CD4-positive, CD25-positive, alpha-beta regulatory T cell (primary cell): ENCODE measurements at regions not wholly inside any gene's neighbourhood (a gene's known extent, or its start where the extent isn't known, plus 50 kb on each side); places are given as distances from the start of the nearest gene placed in this dataset.

ENCODE experiments used
- ATAC-seq, 2 donors: fragments of 150-1000 bp; cut with Tn5 transposase; one replicate each; pipeline ENCODE4 v1.10.0; 2021; ENCODE audit warnings: low read depth in 2 of 2, moderate number of reproducible peaks in 2 of 2, moderate library complexity in 1 of 2
- DNase-seq, 3 donors: peaks; one replicate each; pipeline versions ENCODE4 v3.0.0 to v3.0.0-alpha.2; 2012 to 2022; ENCODE audit warnings: mixed read lengths in 1 of 3
- H3K27ac ChIP-seq: one replicate; pipeline ENCODE4 v1.7.0; 2013; ENCODE audit warnings: mild to moderate bottlenecking, low read length; ENCODE audit not compliant: insufficient read depth, poor library complexity, severe bottlenecking
- H3K27me3 ChIP-seq: one replicate; pipeline ENCODE4 v1.7.0; 2013; ENCODE audit warnings: low read length; ENCODE audit not compliant: control insufficient read depth, insufficient read depth
- H3K36me3 ChIP-seq: one replicate; pipeline ENCODE4 v1.7.0; 2013; ENCODE audit warnings: mild to moderate bottlenecking, low read length, moderate library complexity; ENCODE audit not compliant: control insufficient read depth, insufficient read depth
- H3K4me1 ChIP-seq: 2 replicates; pipeline ENCODE4 v1.7.0; 2013; ENCODE audit warnings: mild to moderate bottlenecking, low read length; ENCODE audit not compliant: insufficient read depth, control insufficient read depth, poor library complexity, severe bottlenecking
- H3K4me3 ChIP-seq: one replicate; pipeline ENCODE4 v1.7.0; 2013; ENCODE audit warnings: low read depth, mild to moderate bottlenecking, low read length, moderate library complexity
- H3K9me3 ChIP-seq, 2 experiments: 1 replicate in 1 of 2; 2 replicates in 1 of 2; pipeline ENCODE4 v1.7.0; 2013; ENCODE audit warnings: low read length in 2 of 2, mild to moderate bottlenecking in 1 of 2, moderate library complexity in 1 of 2; ENCODE audit not compliant: control insufficient read depth in 2 of 2
- H3K27ac Mint-ChIP-seq, 3 donors: one replicate each; pipeline ENCODE4 v1.8.0; 2020 to 2022; ENCODE audit warnings: mild to moderate bottlenecking in 3 of 3, mixed read lengths in 3 of 3, moderate library complexity in 2 of 3
- H3K27me3 Mint-ChIP-seq: one replicate; pipeline ENCODE4 v1.8.0; 2022; ENCODE audit warnings: mild to moderate bottlenecking, mixed read lengths
- H3K36me3 Mint-ChIP-seq: one replicate; pipeline ENCODE4 v1.8.0; 2020; ENCODE audit warnings: mixed read lengths
- H3K4me1 Mint-ChIP-seq, 4 donors: one replicate each; pipeline ENCODE4 v1.8.0; 2020 to 2022; ENCODE audit warnings: mixed read lengths in 4 of 4, mild to moderate bottlenecking in 1 of 4
- H3K4me3 Mint-ChIP-seq, 4 donors: one replicate each; pipeline ENCODE4 v1.8.0; 2020 to 2022; ENCODE audit warnings: mild to moderate bottlenecking in 4 of 4, mixed read lengths in 4 of 4, moderate library complexity in 3 of 4
- H3K9me3 Mint-ChIP-seq, 7 donors: one replicate each; pipeline ENCODE4 v1.8.0; 2020 to 2022; ENCODE audit warnings: mixed read lengths in 7 of 7, mild to moderate bottlenecking in 3 of 7, moderate library complexity in 2 of 7

GRCh38 chr2:146457221-146457620 lies 1387.6 kb upstream of the ACVR2A start:
- no peaks in the 10 kb centered on the region for H3K27me3 ChIP-seq
- Mint-ChIP-seq H3K4me1 (no peaks in the 10 kb centered on the region), H3K36me3 (no peaks in the 10 kb centered on the region), H3K27me3 (no peaks in the 10 kb centered on the region), H3K27ac (no peak overlapping the region), H3K4me3 (no peak overlapping the region), H3K9me3 (peaks cover 3 to 27% (median 9%) of the 10 kb centered on the region in 7 donors)
- H3K36me3 ChIP-seq: no peaks in the 10 kb centered on the region
- peaks cover 0 to 6% of the 10 kb centered on the region in 2 experiments for H3K9me3 ChIP-seq
- no peaks in the 10 kb centered on the region for H3K4me1 ChIP-seq
- DNase-seq (no peak), ATAC-seq (no peak)
- H3K27ac ChIP-seq: no peak overlapping the region
- no peak overlapping the region for H3K4me3 ChIP-seq

- H3K36me3 Mint-ChIP-seq: no peaks in the 10 kb centered on the region
- no peak overlapping the region for H3K27ac Mint-ChIP-seq
- no peaks in the 10 kb centered on the region for H3K4me1 Mint-ChIP-seq
- Histone ChIP-seq H3K4me3 (no peak overlapping the region), H3K36me3 (no peaks in the 10 kb centered on the region), H3K4me1 (no peaks in the 10 kb centered on the region), H3K27ac (no peak overlapping the region), H3K9me3 (no peaks in the 10 kb centered on the region), H3K27me3 (no peaks in the 10 kb centered on the region)
- H3K27me3 Mint-ChIP-seq: no peaks in the 10 kb centered on the region
- peaks cover 0 to 17% (median 6%) of the 10 kb centered on the region in 7 donors for H3K9me3 Mint-ChIP-seq
- ATAC-seq (no peak), DNase-seq (no peak)
- H3K4me3 Mint-ChIP-seq: no peak overlapping the region
These were observed 1389.5 kb upstream of the ACVR2A start for GRCh38 chr2:146455325-146455724.

GRCh38 chr2:146451972-146452371 lies 1392.9 kb upstream of the ACVR2A start:
- DNase-seq: no peak

GRCh38 chr2:146450131-146450530 lies 1394.7 kb upstream of the ACVR2A start:
- no peaks in the 10 kb centered on the region for H3K27me3 Mint-ChIP-seq
- no peaks in the 10 kb centered on the region for H3K4me1 ChIP-seq
- H3K27me3 ChIP-seq: no peaks in the 10 kb centered on the region

More at GRCh38 chr2:146451972-146452371, 1392.9 kb upstream of the ACVR2A start:
- no peaks in the 10 kb centered on the region for H3K36me3 Mint-ChIP-seq
- no peak overlapping the region for H3K27ac ChIP-seq
- no peaks in the 10 kb centered on the region for H3K9me3 ChIP-seq
- no peaks in the 10 kb centered on the region for H3K27me3 ChIP-seq
- no peaks in the 10 kb centered on the region for H3K27me3 Mint-ChIP-seq
- H3K4me3 Mint-ChIP-seq: no peak overlapping the region
- no peak for ATAC-seq
- H3K36me3 ChIP-seq: no peaks in the 10 kb centered on the region
- H3K4me1 ChIP-seq: no peaks in the 10 kb centered on the region
- H3K9me3 Mint-ChIP-seq: peaks cover 0 to 20% (median 2%) of the 10 kb centered on the region in 7 donors
- no peak overlapping the region for H3K27ac Mint-ChIP-seq
- H3K4me3 ChIP-seq: no peak overlapping the region
- no peaks in the 10 kb centered on the region for H3K4me1 Mint-ChIP-seq

GRCh38 chr2:146444987-146445386 lies 1399.8 kb upstream of the ACVR2A start:
- no peak overlapping the region for H3K4me3 Mint-ChIP-seq
- DNase-seq (no peak), ATAC-seq (no peak)
- Histone ChIP-seq H3K9me3 (no peaks in the 10 kb centered on the region), H3K4me3 (no peak overlapping the region), H3K27ac (no peak overlapping the region), H3K4me1 (no peaks in the 10 kb centered on the region), H3K36me3 (no peaks in the 10 kb centered on the region), H3K27me3 (no peaks in the 10 kb centered on the region)
- no peaks in the 10 kb centered on the region for H3K27me3 Mint-ChIP-seq
- H3K9me3 Mint-ChIP-seq: peaks cover 0 to 5% (median 3%) of the 10 kb centered on the region in 7 donors
- H3K4me1 Mint-ChIP-seq: no peaks in the 10 kb centered on the region
- no peak overlapping the region for H3K27ac Mint-ChIP-seq
- no peaks in the 10 kb centered on the region for H3K36me3 Mint-ChIP-seq

More at GRCh38 chr2:146450131-146450530, 1394.7 kb upstream of the ACVR2A start:
- H3K27ac ChIP-seq: no peak overlapping the region
- H3K27ac Mint-ChIP-seq: no peak overlapping the region
- H3K36me3 Mint-ChIP-seq: no peaks in the 10 kb centered on the region
- H3K4me3 Mint-ChIP-seq: no peak overlapping the region
- DNase-seq (no peak), ATAC-seq (no peak)
- H3K36me3 ChIP-seq: no peaks in the 10 kb centered on the region
- peaks cover 0 to 16% (median 2%) of the 10 kb centered on the region in 7 donors for H3K9me3 Mint-ChIP-seq
- no peaks in the 10 kb centered on the region for H3K4me1 Mint-ChIP-seq
- H3K9me3 ChIP-seq: no peaks in the 10 kb centered on the region
- H3K4me3 ChIP-seq: no peak overlapping the region

GRCh38 chr2:146444085-146444484 lies 1400.7 kb upstream of the ACVR2A start:
- H3K4me1 Mint-ChIP-seq: no peaks in the 10 kb centered on the region
- peaks cover 0 to 8% (median 1%) of the 10 kb centered on the region in 7 donors for H3K9me3 Mint-ChIP-seq
- Histone ChIP-seq H3K4me1 (no peaks in the 10 kb centered on the region), H3K4me3 (no peak overlapping the region), H3K9me3 (no peaks in the 10 kb centered on the region), H3K27me3 (no peaks in the 10 kb centered on the region), H3K36me3 (no peaks in the 10 kb centered on the region), H3K27ac (no peak overlapping the region)
- no peaks in the 10 kb centered on the region for H3K27me3 Mint-ChIP-seq
- ATAC-seq (no peak), DNase-seq (no peak)
- no peaks in the 10 kb centered on the region for H3K36me3 Mint-ChIP-seq
- H3K4me3 Mint-ChIP-seq: no peak overlapping the region
- no peak overlapping the region for H3K27ac Mint-ChIP-seq

- ATAC-seq (no peak), DNase-seq (no peak)
- H3K27me3 Mint-ChIP-seq: no peaks in the 10 kb centered on the region
- H3K36me3 Mint-ChIP-seq: no peaks in the 10 kb centered on the region
- H3K9me3 ChIP-seq: no peaks in the 10 kb centered on the region
- H3K4me1 ChIP-seq: no peaks in the 10 kb centered on the region
- H3K9me3 Mint-ChIP-seq: peaks cover 0 to 15% (median 2%) of the 10 kb centered on the region in 7 donors
- no peak overlapping the region for H3K4me3 ChIP-seq
- no peaks in the 10 kb centered on the region for H3K4me1 Mint-ChIP-seq
- no peak overlapping the region for H3K27ac Mint-ChIP-seq
- no peak overlapping the region for H3K27ac ChIP-seq
- no peaks in the 10 kb centered on the region for H3K27me3 ChIP-seq
- no peak overlapping the region for H3K4me3 Mint-ChIP-seq
- no peaks in the 10 kb centered on the region for H3K36me3 ChIP-seq
These were observed 1406.6 kb upstream of the ACVR2A start for GRCh38 chr2:146438246-146438645.

- H3K27me3 ChIP-seq: no peaks in the 10 kb centered on the region
- peaks cover 0 to 15% (median 2%) of the 10 kb centered on the region in 7 donors for H3K9me3 Mint-ChIP-seq
These were observed 1407.1 kb upstream of the ACVR2A start for GRCh38 chr2:146437712-146438111.

More at GRCh38 chr2:146437712-146438111, 1407.1 kb upstream of the ACVR2A start:
- DNase-seq (no peak), ATAC-seq (no peak)
- no peak overlapping the region for H3K27ac ChIP-seq
- H3K4me3 Mint-ChIP-seq: no peak overlapping the region
- H3K4me1 ChIP-seq: no peaks in the 10 kb centered on the region
- H3K4me1 Mint-ChIP-seq: no peaks in the 10 kb centered on the region
- H3K27me3 Mint-ChIP-seq: no peaks in the 10 kb centered on the region
- H3K9me3 ChIP-seq: no peaks in the 10 kb centered on the region
- no peaks in the 10 kb centered on the region for H3K36me3 ChIP-seq
- H3K36me3 Mint-ChIP-seq: no peaks in the 10 kb centered on the region
- H3K4me3 ChIP-seq: no peak overlapping the region
- no peak overlapping the region for H3K27ac Mint-ChIP-seq
